Neural progenitor cell (in vitro differentiated cells): ENCODE measurements at regions not wholly inside any gene's neighbourhood (a gene's known extent, or its start where the extent isn't known, plus 50 kb on each side); places are given as distances from the start of the nearest gene placed in this dataset.

Source experiments
- DNase-seq: peaks from one replicate; pipeline ENCODE4 v3.0.0-alpha.2; 2016; ENCODE audit warnings: low spot score
- H2AFZ ChIP-seq: fragments of 200-600 bp; sonication (generic); replicated peaks from 2 replicates; pipeline ENCODE4 v1.6.1; 2016; ENCODE audit warnings: antibody characterized with exemption
- H3F3A ChIP-seq: fragments of 200-600 bp; sonication (generic); 2 replicates; pipeline ENCODE4 v1.6.1; 2016; ENCODE audit warnings: antibody characterized with exemption, low read depth
- H3K27ac ChIP-seq: fragments of 200-600 bp; sonication (generic); 2 replicates; pipeline ENCODE4 v1.5.1; 2016; ENCODE audit warnings: mild to moderate bottlenecking
- H3K27me3 ChIP-seq: fragments of 200-600 bp; sonication (generic); 2 replicates; pipeline ENCODE4 v1.6.1; 2016; ENCODE audit warnings: mild to moderate bottlenecking, moderate library complexity
- H3K36me3 ChIP-seq: fragments of 200-600 bp; sonication (generic); 2 replicates; pipeline ENCODE4 v1.5.1; 2016
- H3K4me1 ChIP-seq: fragments of 200-600 bp; sonication (generic); 2 replicates; pipeline ENCODE4 v1.6.1; 2016; ENCODE audit warnings: mixed run types
- H3K4me2 ChIP-seq: fragments of 200-600 bp; sonication (generic); 2 replicates; pipeline ENCODE4 v1.6.1; 2016
- H3K4me3 ChIP-seq: fragments of 200-600 bp; sonication (generic); 2 replicates; pipeline ENCODE4 v1.5.1; 2016
- H3K79me2 ChIP-seq: fragments of 200-600 bp; sonication (generic); 2 replicates; pipeline ENCODE4 v1.6.1; 2016; ENCODE audit warnings: low read depth
- H3K9ac ChIP-seq: fragments of 200-600 bp; sonication (generic); 2 replicates; pipeline ENCODE4 v1.6.1; 2016
- H3K9me3 ChIP-seq: fragments of 200-600 bp; sonication (generic); 2 replicates; pipeline ENCODE4 v1.5.1; 2016; ENCODE audit warnings: low read depth
- H4K20me1 ChIP-seq: fragments of 200-600 bp; sonication (generic); 2 replicates; pipeline ENCODE4 v1.6.1; 2016; ENCODE audit warnings: low read depth
- H3K27ac Mint-ChIP-seq: 3 replicates; pipeline ENCODE4 v1.8.0; 2021; ENCODE audit warnings: mixed read lengths
- H3K27me3 Mint-ChIP-seq: 2 replicates; pipeline ENCODE4 v1.8.0; 2022; ENCODE audit warnings: low read depth, mild to moderate bottlenecking, inconsistent platforms, moderate library complexity, mixed read lengths; ENCODE audit not compliant: insufficient read depth
- H3K36me3 Mint-ChIP-seq: 3 replicates; pipeline ENCODE4 v1.8.0; 2021; ENCODE audit warnings: mixed read lengths
- H3K4me1 Mint-ChIP-seq: 3 replicates; pipeline ENCODE4 v1.8.0; 2021; ENCODE audit warnings: mixed read lengths
- H3K4me3 Mint-ChIP-seq: 3 replicates; pipeline ENCODE4 v1.8.0; 2021; ENCODE audit warnings: mild to moderate bottlenecking, moderate library complexity, mixed read lengths
- H3K9me3 Mint-ChIP-seq: 3 replicates; pipeline ENCODE4 v1.8.0; 2020; ENCODE audit warnings: mixed read lengths
- EZH2 ChIP-seq: fragments of 200-600 bp; sonication (generic); IDR thresholded peaks from 2 replicates; pipeline ENCODE4 v1.6.1; 2017; ENCODE audit warnings: antibody characterized with exemption, mild to moderate bottlenecking, moderate library complexity
- EZH2phosphoT487 ChIP-seq: fragments of 200-600 bp; sonication (generic); IDR thresholded peaks from 2 replicates; pipeline ENCODE4 v1.6.1; 2017; ENCODE audit warnings: antibody characterized with exemption
- TF ChIP-seq, protein P1 (sequence below): fragments of 200-600 bp; sonication (generic); IDR thresholded peaks from 2 replicates; pipeline ENCODE4 v1.5.1; 2017; ENCODE audit warnings: antibody characterized with exemption, mild to moderate bottlenecking

- Histone ChIP-seq H3K27me3 (no peaks in the 10 kb centered on the region), H3F3A (no peaks in the 10 kb centered on the region), H3K36me3 (no peaks in the 10 kb centered on the region), H3K4me2 (no peak overlapping the region), H3K27ac (no peak overlapping the region), H3K4me3 (no peak overlapping the region), H3K4me1 (no peaks in the 10 kb centered on the region), H4K20me1 (no peaks in the 10 kb centered on the region), H2AFZ (no peak overlapping the region), H3K9me3 (no peaks in the 10 kb centered on the region), H3K9ac (no peak overlapping the region), H3K79me2 (no peaks in the 10 kb centered on the region)
- no peak for DNase-seq
- H3K27ac Mint-ChIP-seq = no peak overlapping the region
- H3K36me3 Mint-ChIP-seq = no peaks in the 10 kb centered on the region
- peaks cover 6% of the 10 kb centered on the region for H3K4me1 Mint-ChIP-seq
- H3K4me3 Mint-ChIP-seq = no peak overlapping the region
- H3K27me3 Mint-ChIP-seq = peaks cover 15% of the 10 kb centered on the region
- no peaks in the 10 kb centered on the region for H3K9me3 Mint-ChIP-seq
- TF ChIP-seq EZH2 = no peak
- TF ChIP-seq EZH2phosphoT487 = no peak
- TF ChIP-seq, protein P1, sequence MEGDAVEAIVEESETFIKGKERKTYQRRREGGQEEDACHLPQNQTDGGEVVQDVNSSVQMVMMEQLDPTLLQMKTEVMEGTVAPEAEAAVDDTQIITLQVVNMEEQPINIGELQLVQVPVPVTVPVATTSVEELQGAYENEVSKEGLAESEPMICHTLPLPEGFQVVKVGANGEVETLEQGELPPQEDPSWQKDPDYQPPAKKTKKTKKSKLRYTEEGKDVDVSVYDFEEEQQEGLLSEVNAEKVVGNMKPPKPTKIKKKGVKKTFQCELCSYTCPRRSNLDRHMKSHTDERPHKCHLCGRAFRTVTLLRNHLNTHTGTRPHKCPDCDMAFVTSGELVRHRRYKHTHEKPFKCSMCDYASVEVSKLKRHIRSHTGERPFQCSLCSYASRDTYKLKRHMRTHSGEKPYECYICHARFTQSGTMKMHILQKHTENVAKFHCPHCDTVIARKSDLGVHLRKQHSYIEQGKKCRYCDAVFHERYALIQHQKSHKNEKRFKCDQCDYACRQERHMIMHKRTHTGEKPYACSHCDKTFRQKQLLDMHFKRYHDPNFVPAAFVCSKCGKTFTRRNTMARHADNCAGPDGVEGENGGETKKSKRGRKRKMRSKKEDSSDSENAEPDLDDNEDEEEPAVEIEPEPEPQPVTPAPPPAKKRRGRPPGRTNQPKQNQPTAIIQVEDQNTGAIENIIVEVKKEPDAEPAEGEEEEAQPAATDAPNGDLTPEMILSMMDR = no peak
Measured at GRCh38 chr17:17411692-17412091, 65.1 kb upstream of the MED9 start.

- Histone ChIP-seq H3K9ac (no peak overlapping the region), H3K36me3 (no peaks in the 10 kb centered on the region), H3F3A (no peaks in the 10 kb centered on the region), H3K4me3 (no peak overlapping the region), H3K27me3 (no peaks in the 10 kb centered on the region), H3K27ac (no peak overlapping the region), H3K4me2 (no peak overlapping the region), H4K20me1 (no peaks in the 10 kb centered on the region), H2AFZ (no peak overlapping the region), H3K79me2 (no peaks in the 10 kb centered on the region), H3K4me1 (no peaks in the 10 kb centered on the region), H3K9me3 (no peaks in the 10 kb centered on the region)
- Mint-ChIP-seq H3K4me3 (no peak overlapping the region), H3K9me3 (no peaks in the 10 kb centered on the region), H3K27me3 (peaks cover 15% of the 10 kb centered on the region), H3K36me3 (no peaks in the 10 kb centered on the region), H3K4me1 (peaks cover 6% of the 10 kb centered on the region), H3K27ac (no peak overlapping the region)
- TF ChIP-seq, protein P1 = no peak
- TF ChIP-seq EZH2phosphoT487 (no peak), EZH2 (no peak)
- no peak for DNase-seq
Measured at GRCh38 chr17:17412326-17412725, 64.5 kb upstream of the MED9 start.

- Mint-ChIP-seq H3K4me1 (peaks cover 6% of the 10 kb centered on the region), H3K9me3 (no peaks in the 10 kb centered on the region), H3K4me3 (no peak overlapping the region), H3K27ac (no peak overlapping the region), H3K27me3 (peaks cover 15% of the 10 kb centered on the region), H3K36me3 (no peaks in the 10 kb centered on the region)
- no peak for DNase-seq
- Histone ChIP-seq H2AFZ (no peak overlapping the region), H3K9me3 (no peaks in the 10 kb centered on the region), H4K20me1 (no peaks in the 10 kb centered on the region), H3K36me3 (no peaks in the 10 kb centered on the region), H3K4me3 (no peak overlapping the region), H3K27ac (no peak overlapping the region), H3F3A (no peaks in the 10 kb centered on the region), H3K79me2 (no peaks in the 10 kb centered on the region), H3K4me2 (no peak overlapping the region), H3K4me1 (no peaks in the 10 kb centered on the region), H3K9ac (no peak overlapping the region), H3K27me3 (no peaks in the 10 kb centered on the region)
- TF ChIP-seq, protein P1 = no peak
- TF ChIP-seq EZH2 = no peak
- TF ChIP-seq EZH2phosphoT487 = no peak
Measured at GRCh38 chr17:17413215-17413792, 63.5 kb upstream of the MED9 start.
